MM.1S (cell line): ENCODE measurements at regions not wholly inside any gene's neighbourhood (a gene's known extent, or its start where the extent isn't known, plus 50 kb on each side); places are given as distances from the start of the nearest gene placed in this dataset.
"Not testable (repeated sequence)": the region's sequence is repeated elsewhere in the genome, so short reads cannot be mapped to it uniquely, and the experiment has no call there.

Experiments
- DNase-seq: peaks from one replicate; pipeline ENCODE4 v3.0.0-alpha.2; 2015
- H2AFZ ChIP-seq: fragments of 300-600 bp; sonication (generic); 2 replicates; pipeline ENCODE4 v1.6.0; 2016; ENCODE audit warnings: antibody characterized with exemption, low read length
- H3F3A ChIP-seq: fragments of 300-600 bp; sonication (generic); 2 replicates; pipeline ENCODE4 v1.6.1; 2016; ENCODE audit warnings: mild to moderate bottlenecking, antibody characterized with exemption, low read length, moderate library complexity, mixed read lengths; ENCODE audit not compliant: insufficient read depth
- H3K27ac ChIP-seq: fragments of 300-600 bp; sonication (generic); 2 replicates; pipeline ENCODE4 v1.5.1; 2016; ENCODE audit warnings: mild to moderate bottlenecking, low read length
- H3K27me3 ChIP-seq: fragments of 300-600 bp; sonication (generic); replicated peaks from 2 replicates; pipeline ENCODE4 v1.6.0; 2016; ENCODE audit warnings: low read length; ENCODE audit not compliant: insufficient read depth
- H3K36me3 ChIP-seq: fragments of 300-600 bp; sonication (generic); replicated peaks from 2 replicates; pipeline ENCODE4 v1.6.1; 2016; ENCODE audit warnings: mild to moderate bottlenecking, low read length, mixed read lengths; ENCODE audit not compliant: insufficient read depth
- H3K4me1 ChIP-seq: fragments of 300-600 bp; sonication (generic); 2 replicates; pipeline ENCODE4 v1.6.1; 2016; ENCODE audit warnings: low read length, mixed read lengths
- H3K4me2 ChIP-seq: fragments of 300-600 bp; sonication (generic); 2 replicates; pipeline ENCODE4 v1.6.0; 2016; ENCODE audit warnings: low read depth, low read length
- H3K4me3 ChIP-seq: fragments of 300-600 bp; sonication (generic); 2 replicates; pipeline ENCODE4 v1.5.1; 2016; ENCODE audit warnings: low read length, mixed read lengths
- H3K79me2 ChIP-seq: fragments of 300-600 bp; sonication (generic); 2 replicates; pipeline ENCODE4 v1.6.1; 2016; ENCODE audit warnings: mixed run types, low read length, mixed read lengths
- H3K9ac ChIP-seq: fragments of 300-600 bp; sonication (generic); 2 replicates; pipeline ENCODE4 v1.6.1; 2016; ENCODE audit warnings: low read length, mixed read lengths
- H3K9me2 ChIP-seq: fragments of 300-600 bp; sonication (generic); replicated peaks from 2 replicates; pipeline ENCODE4 v1.6.1; 2016; ENCODE audit warnings: mild to moderate bottlenecking, low read length, mixed read lengths; ENCODE audit not compliant: insufficient read depth
- H3K9me3 ChIP-seq: fragments of 300-600 bp; sonication (generic); replicated peaks from 2 replicates; pipeline ENCODE4 v1.6.1; 2016; ENCODE audit warnings: mild to moderate bottlenecking, low read length, mixed read lengths; ENCODE audit not compliant: insufficient read depth
- H4K20me1 ChIP-seq: fragments of 300-600 bp; sonication (generic); 2 replicates; pipeline ENCODE4 v1.6.1; 2016; ENCODE audit warnings: mild to moderate bottlenecking, low read length, moderate library complexity, mixed read lengths; ENCODE audit not compliant: insufficient read depth

DNA sequence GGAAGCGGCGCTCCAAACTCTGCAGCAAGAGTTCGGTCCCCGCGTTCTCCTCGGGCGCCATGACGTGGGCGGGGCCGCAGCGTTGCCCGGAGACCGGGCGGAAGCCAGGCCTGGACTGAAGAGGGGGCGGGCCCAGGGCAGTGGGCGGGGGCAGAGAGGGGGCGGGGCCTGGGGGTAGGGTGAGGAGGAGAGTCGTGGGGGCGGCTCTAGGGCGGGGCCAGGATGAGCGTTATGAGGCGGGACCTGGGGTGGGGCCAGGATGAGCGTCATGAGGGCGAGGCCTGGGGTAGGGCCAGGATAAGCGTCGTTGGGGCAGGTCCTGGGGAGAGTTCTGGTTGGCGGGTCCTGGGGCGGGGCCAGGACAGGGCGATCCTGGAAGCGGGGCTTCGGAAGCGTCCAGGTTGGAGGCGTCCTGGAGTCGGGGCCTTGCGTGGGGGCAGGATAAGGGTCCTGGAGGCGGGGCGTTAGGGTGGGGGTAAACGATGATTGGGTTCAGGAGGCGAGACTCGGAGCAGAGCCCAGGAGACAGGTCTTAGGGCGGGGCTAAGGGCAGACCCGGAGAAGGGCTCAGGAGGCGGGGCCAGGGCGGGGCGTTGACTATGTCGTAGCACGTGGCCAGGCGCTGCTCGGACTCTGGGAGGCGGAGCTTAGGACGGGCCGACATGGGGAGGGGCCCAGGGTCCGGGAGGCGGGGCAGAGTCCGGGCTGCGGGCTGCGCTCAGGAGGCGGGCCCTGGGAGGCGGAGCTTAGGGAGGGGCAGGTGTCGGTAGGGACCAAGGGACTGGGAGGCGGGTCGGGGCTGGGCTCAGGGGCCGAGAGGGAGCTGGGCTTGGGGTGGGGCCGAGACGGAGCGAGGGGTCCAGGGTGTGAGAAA, 131.1 kb upstream of the ALDH3B2 start:
- Histone ChIP-seq H3K4me3 (peak overlapping the region; percentile 71), H3K4me1 (peaks cover 22% of the 10 kb centered on the region), H2AFZ (peak overlapping the region; percentile 77), H3K27ac (peak overlapping the region; percentile 88), H3K9ac (peak overlapping the region; percentile 87), H3F3A (peaks cover 21% of the 10 kb centered on the region), H3K4me2 (peak overlapping the region; percentile 81; the same call in 1 of the 2 replicates)
- H3K79me2 ChIP-seq, H4K20me1 ChIP-seq, H3K9me3 ChIP-seq, H3K27me3 ChIP-seq, H3K9me2 ChIP-seq, H3K36me3 ChIP-seq: not testable (repeated sequence)
- DNase-seq, result peak; percentile 94

DNA sequence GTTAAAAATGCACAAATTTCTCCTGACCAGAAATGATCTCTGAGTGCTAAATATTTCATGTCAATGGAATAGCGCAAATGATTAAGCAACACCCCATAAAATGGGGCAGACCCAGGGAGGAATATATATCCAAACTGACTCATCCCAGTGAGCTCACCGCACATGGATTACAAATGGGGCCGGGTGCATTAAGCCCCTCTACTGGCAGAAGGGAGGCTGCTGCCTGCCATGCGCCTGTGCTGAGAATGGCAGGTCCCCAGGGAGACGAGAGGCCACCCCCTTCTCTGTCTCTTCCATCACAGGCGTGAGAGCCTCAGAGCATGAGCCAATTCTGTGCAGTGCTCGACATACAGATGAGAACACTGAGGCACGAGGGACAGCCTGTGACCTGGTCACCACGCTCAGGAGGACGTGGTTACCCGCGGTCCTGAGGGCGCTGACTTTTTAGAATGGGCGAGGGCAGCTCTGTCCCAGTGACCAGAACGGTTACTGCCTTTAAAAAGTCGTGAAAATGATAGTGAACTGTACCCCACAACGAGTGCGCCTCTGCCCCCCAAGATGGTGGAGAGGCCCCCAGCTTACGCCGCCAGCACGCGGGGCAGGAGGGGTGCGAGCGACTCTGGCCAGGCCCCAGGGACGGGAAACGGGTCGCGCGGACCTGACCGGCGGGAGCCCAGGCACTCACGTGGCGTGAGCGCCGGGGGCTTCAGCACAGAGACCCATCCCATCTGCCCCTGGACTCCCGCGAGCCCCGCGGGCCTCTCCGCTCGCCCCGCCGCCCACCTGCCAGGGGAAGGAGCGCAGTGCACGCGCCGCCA, 130.2 kb upstream of the ALDH3B2 start:
- not testable (repeated sequence) for H3K9me3 ChIP-seq, H4K20me1 ChIP-seq, H3K9me2 ChIP-seq, DNase-seq, H3K36me3 ChIP-seq, H3K27me3 ChIP-seq, H3K79me2 ChIP-seq
- H3K9ac ChIP-seq, result peak overlapping the region; percentile 87
- peak overlapping the region; percentile 74; the same call in 1 of the 2 replicates for H3K4me2 ChIP-seq
- peaks cover 21% of the 10 kb centered on the region for H3F3A ChIP-seq
- H3K4me1 ChIP-seq, result peaks cover 22% of the 10 kb centered on the region
- H3K4me3 ChIP-seq, result peak overlapping the region; percentile 71
- peak overlapping the region; percentile 28; the same call in 1 of the 2 replicates for H2AFZ ChIP-seq
- peak overlapping the region; percentile 88 for H3K27ac ChIP-seq

DNA sequence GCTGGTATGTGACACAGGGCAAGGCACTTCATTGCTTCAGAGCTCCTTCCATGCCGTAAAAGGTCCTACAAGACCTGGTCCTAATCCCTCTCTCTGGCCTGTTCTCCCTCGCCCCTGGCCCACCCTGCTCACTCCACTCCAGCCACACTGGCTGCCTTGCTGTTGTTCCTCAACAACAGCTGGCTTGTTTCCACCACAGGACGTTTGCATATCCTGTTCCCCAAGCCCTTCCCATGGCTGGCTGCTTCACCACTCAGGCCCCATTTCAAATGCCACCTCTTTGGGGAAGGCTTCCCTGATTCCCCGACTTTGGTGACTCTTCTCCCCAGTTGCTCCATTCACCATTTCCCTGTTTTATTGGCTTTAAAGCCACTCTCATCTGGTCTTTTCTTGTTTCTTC, 129.1 kb upstream of the ALDH3B2 start:
- H4K20me1 ChIP-seq, H3K27me3 ChIP-seq, H3K79me2 ChIP-seq, DNase-seq, H3K9me3 ChIP-seq, H3K36me3 ChIP-seq, H3K9me2 ChIP-seq, H2AFZ ChIP-seq: not testable (repeated sequence)
- H3K4me2 ChIP-seq, result peak overlapping the region; percentile 74; the same call in 1 of the 2 replicates
- H3K4me3 ChIP-seq, result 0 out of 2 replicates have a peak overlapping the region, but pooled peaks have one; percentile 7
- H3K27ac ChIP-seq, result peak overlapping the region; percentile 88
- H3K9ac ChIP-seq, result peak overlapping the region; percentile 45; the same call in 1 of the 2 replicates
- H3K4me1 ChIP-seq, result peaks cover 22% of the 10 kb centered on the region
- peaks cover 21% of the 10 kb centered on the region for H3F3A ChIP-seq

DNA sequence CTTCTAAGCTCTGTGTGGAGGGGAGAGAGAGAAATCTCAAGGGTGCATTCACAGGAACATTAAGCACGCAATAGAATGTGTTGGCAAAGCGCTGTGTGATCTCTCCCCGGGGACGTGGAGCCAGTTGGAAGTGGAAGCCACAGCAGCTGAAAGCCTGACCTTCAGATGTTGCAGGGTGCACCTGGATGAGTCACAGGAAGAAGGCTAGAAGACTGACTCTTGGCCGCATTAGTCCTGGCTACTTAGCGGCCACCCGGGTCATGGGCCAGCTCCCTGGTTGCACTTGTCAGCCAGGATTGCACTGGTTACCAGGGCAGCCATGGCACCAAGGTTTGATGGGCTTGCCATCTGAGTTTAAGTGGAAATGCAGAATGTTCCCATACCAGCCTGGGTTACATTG, 128.6 kb upstream of the ALDH3B2 start:
- H3K36me3 ChIP-seq, H2AFZ ChIP-seq, H3K79me2 ChIP-seq, H3K27me3 ChIP-seq, H3K9me2 ChIP-seq, H4K20me1 ChIP-seq, H3K9me3 ChIP-seq: not testable (repeated sequence)
- H3K4me2 ChIP-seq, result peak overlapping the region; percentile 74; the same call in 1 of the 2 replicates
- H3K27ac ChIP-seq, result peak overlapping the region; percentile 88
- peak; percentile 57 for DNase-seq
- 0 out of 2 replicates have a peak overlapping the region, but pooled peaks have one; percentile 7 for H3K4me3 ChIP-seq
- H3K9ac ChIP-seq, result peak overlapping the region; percentile 45; the same call in 1 of the 2 replicates
- H3K4me1 ChIP-seq, result peaks cover 22% of the 10 kb centered on the region
- H3F3A ChIP-seq, result peaks cover 21% of the 10 kb centered on the region

DNA sequence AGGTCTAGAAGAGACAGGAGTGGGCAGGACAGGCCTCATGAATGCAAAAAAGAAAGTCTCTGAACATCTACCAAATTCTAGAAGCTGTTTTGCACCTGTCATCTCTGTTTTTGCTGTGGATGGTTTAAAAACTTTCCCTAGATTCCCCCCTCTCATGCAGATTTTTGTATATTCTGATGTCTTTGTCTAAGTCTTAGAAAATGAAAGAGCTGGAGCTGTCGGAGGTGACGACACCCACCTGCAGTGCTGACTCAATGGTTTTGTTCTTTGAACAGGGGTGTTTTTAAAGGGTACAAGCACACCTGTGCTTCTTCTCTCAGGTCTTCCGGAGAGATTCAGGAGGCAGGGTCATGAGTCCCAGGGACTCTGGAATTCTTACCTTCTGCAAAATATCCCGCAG, 128.2 kb upstream of the ALDH3B2 start:
- not testable (repeated sequence) for H3K9me2 ChIP-seq, H3K36me3 ChIP-seq, H3K9me3 ChIP-seq, H3K79me2 ChIP-seq, H4K20me1 ChIP-seq, H3K27me3 ChIP-seq, H2AFZ ChIP-seq
- H3F3A ChIP-seq, result peaks cover 21% of the 10 kb centered on the region
- DNase-seq, result peak; percentile 75
- peak overlapping the region; percentile 45; the same call in 1 of the 2 replicates for H3K9ac ChIP-seq
- H3K27ac ChIP-seq, result peak overlapping the region; percentile 88
- H3K4me1 ChIP-seq, result peaks cover 22% of the 10 kb centered on the region
- H3K4me2 ChIP-seq, result peak overlapping the region; percentile 74; the same call in 1 of the 2 replicates
- H3K4me3 ChIP-seq, result 0 out of 2 replicates have a peak overlapping the region, but pooled peaks have one; percentile 7

DNA sequence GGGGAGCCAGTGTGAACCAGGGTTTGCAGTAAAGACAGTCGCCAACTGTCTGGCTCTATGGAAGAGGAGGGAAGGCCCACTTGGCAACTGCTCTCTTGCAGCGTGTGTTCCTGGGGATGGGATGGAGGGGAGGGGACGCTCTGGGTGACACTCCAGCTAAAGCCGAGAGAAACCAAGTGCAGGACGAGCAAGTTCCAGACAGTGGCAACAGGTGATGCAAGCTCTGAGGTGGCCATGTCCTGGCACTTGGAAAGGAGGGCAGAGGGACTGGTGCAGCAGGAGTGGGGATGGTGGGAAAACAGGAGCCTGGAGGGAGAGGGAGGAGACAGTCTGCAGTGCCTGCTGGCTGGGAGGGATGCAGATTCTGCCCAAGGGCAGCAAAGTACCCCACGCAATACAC, 127.0 kb upstream of the ALDH3B2 start:
- DNase-seq, H3K4me3 ChIP-seq, H2AFZ ChIP-seq, H3K9ac ChIP-seq, H3K27me3 ChIP-seq, H3K9me3 ChIP-seq, H3K79me2 ChIP-seq, H3K9me2 ChIP-seq, H3K36me3 ChIP-seq, H4K20me1 ChIP-seq, H3K4me2 ChIP-seq: not testable (repeated sequence)
- Histone ChIP-seq H3F3A (peaks cover 21% of the 10 kb centered on the region), H3K4me1 (peaks cover 22% of the 10 kb centered on the region), H3K27ac (peak overlapping the region; percentile 88; the same call in 1 of the 2 replicates)

DNA sequence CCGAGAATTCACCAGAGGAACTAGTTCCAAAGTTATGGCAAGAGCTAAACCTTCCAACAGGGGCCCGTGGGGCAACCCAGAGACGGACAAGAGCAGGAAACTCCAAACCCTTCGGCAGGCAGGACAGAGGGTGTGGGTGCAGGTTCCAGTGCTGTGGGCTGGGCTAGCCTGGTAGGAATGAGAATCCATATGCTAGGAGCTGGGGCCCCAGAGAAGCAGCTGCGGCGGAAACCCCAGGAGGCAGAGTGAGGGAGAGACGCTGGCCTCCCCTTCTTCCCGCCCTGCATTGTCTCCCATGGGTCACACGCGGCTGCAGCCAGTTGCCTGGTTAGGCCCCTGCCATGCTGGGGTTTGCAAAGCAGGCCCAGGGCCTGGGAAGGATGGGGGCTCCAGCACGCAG, 126.2 kb upstream of the ALDH3B2 start:
- not testable (repeated sequence) for H2AFZ ChIP-seq, H3K79me2 ChIP-seq, H3K27ac ChIP-seq, H3K27me3 ChIP-seq, H3K4me2 ChIP-seq, H3K36me3 ChIP-seq, DNase-seq, H3K4me3 ChIP-seq, H3K9me3 ChIP-seq, H3K9ac ChIP-seq, H3K9me2 ChIP-seq, H4K20me1 ChIP-seq
- peaks cover 22% of the 10 kb centered on the region for H3K4me1 ChIP-seq
- peaks cover 21% of the 10 kb centered on the region for H3F3A ChIP-seq
